ENCODE measurements at regions not wholly inside any gene's neighbourhood (a gene's known extent, or its start where the extent isn't known, plus 50 kb on each side); places are given as distances from the start of the nearest gene placed in this dataset.

DNA sequence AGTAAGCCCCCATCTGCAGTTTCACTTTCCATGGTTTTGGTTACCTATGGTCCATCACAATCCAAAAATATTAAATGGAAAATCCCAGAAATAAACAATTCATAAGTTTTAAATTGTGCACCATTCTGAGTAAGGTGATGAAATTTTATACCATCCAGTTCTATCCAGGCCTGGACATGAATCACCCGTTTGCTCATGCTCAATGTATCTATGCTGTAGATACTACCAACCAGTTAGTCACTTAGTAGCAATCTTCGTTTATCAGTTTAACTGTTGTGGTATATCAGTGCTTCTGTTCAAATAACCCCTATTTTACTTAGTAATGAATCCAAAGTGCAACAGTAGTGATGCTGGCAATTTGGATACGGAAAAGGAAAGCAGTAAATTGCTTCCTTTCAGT is 381.9 kb upstream of the AGTR1 start:
- TF ChIP-seq BHLHE40 (IDR thresholded peaks at IDR 0.05; ENCODE audit: borderline replicate concordance) = no peak
- TF ChIP-seq PKNOX1 (IDR thresholded peaks at IDR 0.05) = no peak
- no peak for TF ChIP-seq TARDBP (IDR thresholded peaks at IDR 0.05)
- TF ChIP-seq SP1 (IDR thresholded peaks at IDR 0.05) = no peak
- no peak for TF ChIP-seq ELF4 (IDR thresholded peaks at IDR 0.05)
- TF ChIP-seq FOXK2 (IDR thresholded peaks at IDR 0.05) = no peak
- no peak for TF ChIP-seq SUZ12 (IDR thresholded peaks at IDR 0.05)
- no peak for TF ChIP-seq FOXM1 (IDR thresholded peaks at IDR 0.05; ENCODE audit: borderline replicate concordance)
- no peak for TF ChIP-seq ARNT (IDR thresholded peaks at IDR 0.05)

All from HEK293T (cell line).